ENCODE measurements at regions not wholly inside any gene's neighbourhood (a gene's known extent, or its start where the extent isn't known, plus 50 kb on each side); places are given as distances from the start of the nearest gene placed in this dataset.
"Not testable (repeated sequence)": the region's sequence is repeated elsewhere in the genome, so short reads cannot be mapped to it uniquely, and the experiment has no call there.

DNA sequence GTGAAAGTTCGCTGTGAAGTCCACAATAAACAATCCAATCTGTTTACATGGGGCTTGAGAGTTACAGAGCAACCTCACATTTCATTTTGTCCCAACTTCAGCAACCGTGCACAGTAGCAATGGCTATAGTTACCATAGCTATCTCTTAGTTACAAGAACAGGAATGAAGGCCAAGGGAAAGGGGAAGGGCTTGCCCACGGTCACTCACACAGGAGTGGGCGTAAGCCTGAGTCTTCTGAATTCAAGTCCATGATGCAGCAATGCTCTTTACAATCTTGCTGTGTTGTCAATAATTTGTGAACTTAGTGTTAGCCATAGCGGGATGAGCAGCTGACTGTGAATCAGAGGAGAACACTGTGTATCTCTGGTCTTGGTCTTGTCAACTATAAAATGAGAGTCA, 102.9 kb downstream of the ADAMTS15 start:
- no peak for DNase-seq

DNA sequence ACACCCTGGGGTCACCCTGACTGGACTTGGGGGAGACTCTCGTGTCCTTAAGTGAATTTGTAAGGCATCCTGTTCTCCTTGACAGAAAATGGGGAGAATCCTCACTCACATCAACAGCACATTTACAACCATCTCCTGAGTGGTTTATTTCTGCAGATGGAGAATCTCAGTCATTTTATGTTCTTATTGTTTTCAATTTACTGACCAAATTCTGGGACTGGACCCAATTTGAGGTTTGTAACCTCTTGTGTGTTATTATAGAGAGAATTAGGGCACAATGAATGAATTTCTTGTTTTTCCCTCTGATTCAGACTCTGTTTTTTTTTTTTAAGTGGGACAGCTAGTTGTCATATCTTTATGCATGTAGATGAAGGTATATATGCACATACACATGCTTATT, 104.9 kb downstream of the ADAMTS15 start:
- no peak for DNase-seq

DNA sequence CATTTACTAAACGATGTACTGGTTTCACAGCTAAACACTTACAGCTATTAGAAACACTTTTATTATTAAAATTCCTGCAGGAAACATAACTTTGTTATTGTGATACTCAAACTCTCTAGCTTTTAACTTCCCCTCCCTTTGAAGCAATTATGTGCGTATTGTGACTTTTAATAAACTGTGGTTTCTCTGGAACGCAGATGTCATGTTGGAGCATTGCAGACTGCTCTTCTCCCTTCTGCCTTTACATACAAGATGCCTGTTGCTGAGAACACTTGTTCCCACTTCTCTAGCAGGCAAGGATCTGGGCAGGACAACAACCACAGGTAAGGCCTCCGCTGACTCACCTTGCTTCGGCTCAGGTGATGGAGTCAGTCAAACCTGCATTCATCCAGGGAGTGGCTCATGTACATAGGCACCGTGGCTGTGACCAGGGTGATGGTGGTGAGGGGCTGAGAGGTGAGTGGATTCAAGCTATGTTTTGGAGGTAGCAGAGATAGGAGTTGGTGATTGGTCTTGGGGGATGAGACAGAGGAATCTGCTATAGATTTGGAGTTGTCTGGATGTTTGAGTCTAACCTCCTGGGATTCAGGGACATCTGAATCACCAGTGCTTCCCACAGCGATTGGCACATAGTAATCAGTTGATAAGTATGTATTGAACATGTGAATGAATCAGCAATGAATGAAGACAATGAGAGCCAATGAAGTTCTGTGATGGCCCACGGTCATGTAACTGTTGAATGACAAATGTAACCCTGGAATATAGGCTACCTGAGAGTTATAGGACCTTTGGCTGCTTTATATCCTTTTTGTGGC, 106.0 kb downstream of the ADAMTS15 start:
- no peak for DNase-seq

DNA sequence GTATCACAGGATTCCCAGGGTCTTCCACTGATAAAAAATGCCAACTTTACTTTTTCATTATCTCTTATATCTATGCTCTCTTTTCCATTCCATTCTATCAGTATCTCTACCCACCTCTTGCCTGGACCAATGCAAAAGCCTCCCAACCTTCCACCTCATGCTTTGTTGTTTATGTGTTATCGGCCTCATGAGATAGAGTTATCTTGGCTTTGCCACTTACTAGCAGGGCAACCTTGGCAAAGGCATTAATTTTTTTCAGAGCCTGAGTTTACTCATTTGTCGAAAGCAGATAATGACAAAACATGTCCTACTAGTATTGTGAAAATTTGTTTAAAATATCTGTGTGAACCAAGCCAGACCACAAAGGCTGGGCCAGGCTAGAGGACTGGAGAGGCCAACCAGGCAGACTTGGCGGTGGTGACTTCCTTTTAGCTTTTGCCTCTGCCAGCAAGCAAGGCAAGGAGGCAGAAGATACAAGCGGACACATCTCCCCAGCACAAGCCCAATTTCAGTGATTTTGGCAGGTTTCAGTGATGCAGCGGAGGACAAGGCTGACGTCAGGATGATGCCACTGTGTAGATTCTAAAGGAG, 106.9 kb downstream of the ADAMTS15 start:
- no peak for DNase-seq

DNA sequence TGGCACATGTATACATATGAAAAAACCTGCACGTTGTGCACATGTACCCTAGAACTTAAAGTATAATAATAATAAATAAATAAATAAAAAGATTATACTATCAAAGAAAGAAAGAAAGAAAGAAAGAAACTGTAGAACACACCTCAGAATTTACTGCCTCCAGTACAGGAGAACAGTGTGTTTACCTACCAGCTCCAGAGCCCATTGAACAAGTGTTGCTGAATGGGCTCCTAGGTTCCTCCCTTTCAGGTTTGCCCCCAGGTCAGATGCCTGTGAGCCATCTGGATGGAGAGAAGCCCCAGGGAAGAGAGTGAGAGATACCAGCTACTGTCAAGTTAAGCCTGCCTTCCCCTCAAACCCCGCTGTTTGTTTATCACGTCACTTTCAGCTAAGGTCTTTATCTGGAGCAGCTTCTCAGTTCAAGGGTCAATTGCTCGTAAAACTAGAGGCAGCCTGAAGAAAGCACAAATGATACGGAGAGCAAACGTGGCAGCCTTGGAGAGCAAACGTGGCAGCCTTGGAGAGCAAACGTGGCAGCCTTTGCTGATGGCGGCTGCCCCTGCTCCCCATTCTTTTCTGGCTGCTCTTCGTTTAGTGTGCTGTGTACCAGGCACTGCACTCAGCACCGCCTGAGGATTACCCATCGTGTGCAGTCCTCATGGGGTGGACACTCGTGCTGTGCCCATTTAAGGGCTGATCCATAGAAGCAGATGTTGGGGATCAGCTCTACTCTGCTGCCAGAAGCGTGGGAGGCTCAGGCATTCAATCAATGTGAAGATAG, 111.7 kb downstream of the ADAMTS15 start:
- DNase-seq: no peak

DNA sequence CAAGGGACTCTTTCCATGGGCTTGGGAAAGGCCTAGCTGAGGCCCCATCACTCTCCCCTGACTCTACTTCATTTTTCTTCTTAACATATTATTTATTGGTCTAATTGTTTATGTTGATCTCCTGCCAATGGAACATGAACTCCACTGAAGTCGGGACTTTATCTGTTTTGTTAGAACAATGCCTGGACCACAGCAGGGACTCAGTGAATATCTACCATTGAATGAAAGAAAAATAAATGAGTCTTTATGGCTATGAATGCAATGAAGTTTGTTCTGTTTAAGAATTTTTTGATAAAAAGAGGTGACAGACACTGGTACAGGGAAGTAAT, 112.3 kb downstream of the ADAMTS15 start:
- no peak for DNase-seq

DNA sequence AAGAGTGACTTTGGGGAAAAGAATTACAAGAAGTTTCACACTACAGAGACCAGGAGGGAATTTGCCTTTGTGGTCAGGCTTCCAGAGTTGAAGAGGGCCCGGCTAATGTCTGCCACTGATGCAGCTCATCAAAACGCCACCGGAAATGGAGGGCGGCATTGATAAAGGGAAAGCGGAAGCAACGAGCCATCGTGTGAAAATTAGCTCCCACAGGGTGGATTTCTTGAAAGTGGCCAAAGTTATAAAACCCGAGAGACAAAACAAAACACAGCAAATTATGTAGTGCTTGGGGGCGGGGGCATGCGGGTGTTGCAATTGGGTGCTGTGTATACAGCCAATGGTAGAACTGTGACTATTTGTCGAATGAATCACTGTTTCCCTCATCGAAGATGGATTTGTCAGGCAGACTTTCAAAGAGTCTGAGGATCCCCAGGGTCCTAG, 113.0 kb downstream of the ADAMTS15 start:
- no peak for DNase-seq

DNA sequence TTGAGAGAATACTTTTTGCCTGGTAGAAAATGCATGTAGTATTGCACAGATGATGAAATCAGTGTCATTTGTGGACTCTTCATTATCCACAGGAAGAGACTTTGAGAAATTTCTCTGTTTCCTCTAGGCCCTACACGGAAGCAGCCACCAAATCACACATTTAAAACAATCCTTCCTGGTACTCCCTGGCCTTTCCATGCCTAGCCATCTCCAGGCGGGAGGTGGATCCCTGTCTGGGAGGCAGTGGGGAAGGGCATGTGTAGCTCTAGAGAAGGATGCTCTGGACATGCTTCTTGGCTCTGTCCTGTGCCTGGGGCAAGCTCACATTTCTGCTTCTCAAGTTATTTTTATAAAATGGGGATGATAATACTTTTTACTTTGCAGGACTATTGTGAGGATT, 114.1 kb downstream of the ADAMTS15 start:
- DNase-seq: no peak

DNA sequence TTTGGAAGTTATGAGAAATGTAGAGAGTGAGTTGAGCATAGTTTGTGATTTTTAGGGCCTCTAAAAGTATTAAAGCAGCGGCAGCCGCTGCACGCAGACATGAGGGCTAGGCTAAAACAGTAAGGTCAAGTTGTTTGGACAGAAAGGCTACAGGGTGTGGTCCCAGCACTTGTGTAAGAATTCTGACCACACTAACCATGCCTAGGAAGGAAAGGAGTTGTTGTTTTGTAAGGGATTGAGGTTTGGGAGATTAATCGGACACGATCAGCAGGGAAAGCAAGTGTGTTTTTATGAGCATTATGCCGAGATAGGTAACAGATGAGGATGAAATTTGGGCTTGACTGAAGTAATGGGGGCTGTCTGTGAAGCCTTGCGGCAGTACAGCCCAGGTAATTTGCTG, 117.9 kb downstream of the ADAMTS15 start:
- not testable (repeated sequence) for DNase-seq

DNA sequence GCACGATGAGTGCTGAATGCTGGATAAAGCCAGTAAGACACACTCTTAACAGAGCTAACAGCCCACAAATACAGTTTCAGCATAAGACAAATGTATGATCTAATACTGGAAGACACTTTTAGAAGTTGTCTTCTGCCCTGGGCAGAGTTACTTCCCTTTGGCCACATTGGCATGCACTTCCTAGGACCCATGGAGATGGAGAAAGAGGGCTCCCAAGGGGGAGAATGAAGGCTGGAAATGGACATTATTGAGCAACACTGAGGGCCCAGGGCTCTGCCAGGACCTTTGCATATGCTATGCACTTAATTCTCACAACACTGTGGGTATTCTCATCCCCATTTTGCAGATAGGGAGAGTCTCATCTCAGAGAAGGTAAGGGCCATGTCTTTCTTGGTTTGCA, 123.1 kb downstream of the ADAMTS15 start:
- no peak for DNase-seq

DNA sequence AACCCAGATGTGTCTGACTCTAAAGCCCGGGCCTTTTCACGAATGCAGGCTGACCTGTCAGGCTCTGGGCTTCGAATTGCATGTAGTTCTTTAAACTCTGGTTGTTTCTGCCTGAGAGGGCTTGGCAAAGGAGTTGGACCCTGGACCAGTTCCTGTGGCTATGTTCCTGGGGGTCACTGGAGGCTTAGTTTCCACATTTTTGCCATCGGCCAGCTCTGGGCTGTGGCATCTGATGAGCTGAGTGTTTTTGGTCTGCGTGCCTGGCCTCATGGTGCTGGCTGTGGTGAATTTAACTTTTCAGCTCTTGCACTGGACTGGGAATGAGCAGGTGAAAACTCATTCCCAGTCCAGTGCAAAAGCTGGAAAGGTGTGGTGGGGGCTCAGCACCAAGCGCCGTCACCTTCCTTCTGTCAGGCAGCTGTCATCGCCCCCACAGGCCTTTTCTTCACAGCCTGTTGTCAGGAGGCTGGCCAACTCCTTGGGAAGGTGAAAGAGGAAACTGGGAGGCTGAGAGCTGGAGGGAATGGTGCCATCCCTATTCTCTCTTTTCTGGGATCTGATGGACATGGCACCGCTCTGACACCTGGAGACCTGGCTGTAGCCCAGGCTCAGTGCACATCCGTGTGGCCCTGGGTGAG, 123.6 kb downstream of the ADAMTS15 start:
- DNase-seq: no peak

DNA sequence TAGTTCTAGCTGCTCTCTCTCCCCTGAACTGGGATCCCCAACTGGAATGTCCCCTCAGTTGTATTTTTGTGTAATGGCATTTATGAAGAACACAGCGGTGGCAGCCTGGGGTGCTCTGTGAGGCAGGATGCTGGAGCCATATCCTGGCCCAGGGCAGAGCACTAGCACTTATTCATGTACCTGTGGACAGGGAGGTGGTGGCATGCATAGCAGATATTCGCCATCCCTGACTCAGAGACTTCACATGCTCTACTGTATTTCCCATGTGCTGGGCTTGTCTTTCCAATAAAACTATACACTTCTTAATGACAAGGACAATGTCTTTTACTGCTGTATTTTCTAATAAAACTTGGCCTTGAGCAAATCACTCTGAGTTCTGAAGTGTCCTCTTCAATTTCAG, 125.3 kb downstream of the ADAMTS15 start:
- DNase-seq: no peak

DNA sequence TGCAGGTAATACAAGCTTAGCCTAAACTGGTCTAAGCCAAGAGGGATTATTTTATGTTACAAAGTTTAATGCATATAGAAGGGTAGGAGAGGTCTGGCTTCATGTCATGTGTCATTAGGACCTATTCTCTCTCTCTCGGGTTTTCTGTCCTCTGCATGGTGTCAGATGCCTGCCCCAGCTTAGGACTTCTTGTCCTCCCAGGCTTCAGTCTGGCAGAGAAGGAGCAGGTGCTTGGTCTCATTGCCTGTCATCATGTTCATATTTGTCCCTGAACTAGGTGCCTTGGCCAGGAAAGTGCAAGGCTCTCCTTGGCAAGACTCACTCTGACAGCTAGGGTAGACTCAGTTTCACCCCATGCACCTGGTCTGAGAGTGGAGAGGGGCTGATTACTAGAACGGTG, 126.3 kb downstream of the ADAMTS15 start:
- no peak for DNase-seq

DNA sequence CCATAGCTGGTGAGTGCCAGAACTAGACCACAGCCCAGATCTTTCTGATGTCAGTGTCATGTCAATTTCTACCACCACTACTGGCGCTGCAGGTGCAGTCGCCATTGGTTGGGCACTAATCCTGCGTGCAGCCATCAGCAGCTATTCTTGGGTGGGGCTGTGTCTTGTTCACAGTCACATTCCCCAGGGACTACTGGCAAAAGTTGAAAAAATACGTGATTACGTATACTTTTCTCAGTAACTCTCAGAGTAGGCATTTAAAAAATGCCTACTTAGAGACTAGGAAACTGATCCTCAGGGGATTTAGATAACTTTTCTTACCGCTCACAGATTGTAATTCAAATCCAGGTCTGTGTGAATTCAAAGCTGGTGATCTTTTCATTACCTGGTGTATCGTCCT, 127.7 kb downstream of the ADAMTS15 start:
- no peak for DNase-seq

DNA sequence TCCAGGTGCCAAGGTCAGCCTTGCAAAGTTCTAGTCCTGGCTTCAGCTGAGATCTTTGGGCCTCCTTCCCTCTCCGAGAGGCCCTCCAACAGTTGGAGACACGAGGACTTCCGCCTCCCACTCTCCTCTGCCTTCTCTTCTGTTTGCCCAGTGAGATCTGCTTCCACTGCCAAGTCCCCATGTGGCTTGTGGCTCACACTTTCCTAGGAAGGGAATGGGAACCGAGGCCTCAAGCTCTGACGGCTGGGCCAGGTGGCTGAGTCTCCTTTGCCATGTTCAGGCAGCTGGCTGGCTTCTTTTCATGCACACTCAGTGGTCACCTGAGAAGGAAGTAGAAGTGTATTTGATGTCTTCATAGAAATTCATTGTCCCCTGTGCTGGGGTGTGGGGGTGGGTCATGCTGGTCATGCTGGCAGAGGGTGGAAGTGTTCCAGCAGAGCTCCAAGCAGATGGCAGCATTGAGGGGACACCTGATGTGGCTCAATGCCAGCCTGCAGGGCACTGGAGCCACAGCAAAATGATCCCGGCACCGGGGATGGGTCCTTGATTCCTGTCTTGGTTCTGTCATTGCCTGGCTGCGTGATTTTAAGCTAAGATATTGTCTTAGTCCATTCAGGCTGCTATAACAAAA, 130.4 kb downstream of the ADAMTS15 start:
- DNase-seq: no peak

DNA sequence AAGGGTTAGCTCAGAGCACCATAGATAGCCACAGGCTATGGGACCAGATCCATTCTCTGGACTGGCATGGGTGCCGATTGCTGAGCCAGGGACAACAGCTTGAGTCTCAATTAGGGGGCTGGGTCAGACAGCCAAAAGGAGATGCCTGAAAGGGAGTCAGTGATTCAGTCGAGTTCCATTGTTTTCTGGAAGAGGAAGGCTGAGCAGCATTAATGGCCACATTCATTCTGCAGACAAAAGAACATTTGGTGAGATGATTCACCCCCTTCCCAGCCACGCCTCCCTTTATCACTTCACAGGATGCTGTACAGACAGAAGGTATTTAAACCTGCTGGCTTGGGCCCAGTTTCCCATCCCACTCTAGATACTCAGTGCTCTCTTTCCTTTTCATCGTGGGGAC, 131.9 kb downstream of the ADAMTS15 start:
- DNase-seq: no peak

DNA sequence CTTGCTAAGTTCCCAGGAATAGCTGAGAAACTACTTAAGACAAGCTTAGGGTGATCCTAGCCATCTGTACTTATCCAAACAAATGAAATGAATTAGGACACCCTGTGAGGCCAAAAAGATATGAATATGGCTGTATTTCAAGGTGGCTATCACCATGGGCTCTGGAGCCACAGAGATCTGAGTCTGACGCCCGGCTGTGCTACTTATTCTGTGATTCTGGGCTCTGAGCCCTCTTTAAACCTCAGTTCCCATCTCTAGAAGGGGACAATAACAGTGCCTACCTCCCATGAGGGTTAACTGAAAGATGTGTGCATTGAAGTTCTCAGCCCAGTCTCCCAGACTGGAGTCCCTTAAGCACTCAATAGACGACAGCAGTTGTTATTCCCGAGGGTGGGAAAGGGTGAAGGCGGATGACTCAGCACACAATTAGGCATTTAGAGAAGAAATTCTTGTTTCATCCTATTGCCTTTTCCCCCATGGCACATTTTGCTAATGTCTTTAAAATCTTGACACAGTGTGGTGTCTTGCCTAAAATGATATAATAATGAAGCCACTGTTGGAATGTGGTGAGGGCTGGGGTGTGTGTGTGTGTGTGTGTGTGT, 132.5 kb downstream of the ADAMTS15 start:
- no peak for DNase-seq

DNA sequence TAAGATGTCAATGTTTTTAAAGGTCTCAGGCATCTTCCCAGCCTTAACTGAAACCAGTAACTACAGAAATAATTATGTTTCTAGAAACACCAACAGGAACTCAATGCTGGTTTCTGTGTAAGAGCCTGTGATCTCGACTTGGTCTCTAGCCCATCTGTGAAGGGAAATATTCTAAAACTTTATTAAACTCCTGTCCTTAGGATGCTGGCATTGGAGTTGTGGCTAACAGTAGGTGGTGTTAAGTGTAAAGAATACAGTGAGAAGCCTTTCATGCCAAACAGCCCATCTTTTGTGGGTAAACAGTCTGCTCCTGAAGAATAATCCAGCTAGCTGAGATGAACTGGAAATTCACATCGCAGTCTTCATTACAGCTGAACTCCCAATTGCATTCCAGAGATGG, 133.2 kb downstream of the ADAMTS15 start:
- no peak for DNase-seq

DNA sequence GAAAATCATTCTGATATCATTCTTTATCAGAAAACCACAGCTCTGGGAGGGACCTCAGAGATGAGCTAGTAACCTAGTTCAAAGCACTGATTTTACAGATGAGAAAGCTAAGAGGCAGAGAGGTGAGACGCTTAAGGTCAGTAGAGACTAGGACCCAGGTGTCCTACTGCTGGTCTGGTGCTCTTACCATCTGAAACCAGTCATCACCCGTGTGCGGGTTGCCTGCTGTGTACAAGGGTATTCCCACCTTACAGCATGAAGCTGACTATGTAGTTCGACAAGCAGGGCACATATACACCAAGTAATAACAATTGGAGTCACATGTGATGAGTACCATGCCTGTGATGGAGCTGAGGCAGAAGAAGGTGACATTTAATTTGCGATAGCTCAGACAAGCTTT, 133.7 kb downstream of the ADAMTS15 start:
- no peak for DNase-seq

DNA sequence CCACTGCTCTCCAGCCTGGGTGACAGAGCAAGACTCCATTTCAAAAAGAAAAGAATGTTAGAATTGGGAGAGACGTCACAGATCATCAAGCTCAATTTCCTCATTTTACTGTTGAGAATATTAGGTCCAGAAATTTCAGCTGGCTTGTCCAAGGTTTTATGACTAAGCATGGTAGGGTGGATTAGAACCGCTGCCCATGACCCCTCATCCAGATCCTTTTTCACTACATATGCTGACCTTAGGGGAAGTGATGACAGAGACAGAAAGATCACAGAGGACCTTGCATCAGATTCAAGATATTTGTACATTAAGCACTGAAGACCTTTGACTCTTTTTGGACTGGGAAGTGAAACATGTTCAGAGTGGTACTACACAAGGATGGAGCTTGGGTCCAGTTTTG, 134.5 kb downstream of the ADAMTS15 start:
- DNase-seq: no peak

DNA sequence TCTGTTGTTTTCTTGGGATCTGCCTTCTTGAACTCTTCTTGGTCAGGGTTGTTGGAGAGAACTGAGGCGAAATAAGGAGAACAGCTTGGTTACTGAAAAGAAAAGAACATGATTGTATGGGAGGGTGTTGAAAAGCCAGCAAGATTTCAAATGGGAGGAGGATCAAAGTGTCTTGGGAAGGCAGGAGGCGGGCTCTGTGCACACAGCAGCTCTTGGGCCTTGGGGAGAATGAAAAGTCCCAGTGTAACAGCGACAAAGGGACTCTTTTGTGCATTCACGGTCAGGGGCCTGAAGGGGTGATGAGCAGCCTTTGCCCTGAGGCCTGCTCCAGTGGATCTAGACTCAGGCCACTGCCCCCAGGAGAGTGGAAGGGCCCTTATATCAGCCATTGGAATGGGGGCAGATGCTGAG, 135.4 kb downstream of the ADAMTS15 start:
- DNase-seq: no peak

DNA sequence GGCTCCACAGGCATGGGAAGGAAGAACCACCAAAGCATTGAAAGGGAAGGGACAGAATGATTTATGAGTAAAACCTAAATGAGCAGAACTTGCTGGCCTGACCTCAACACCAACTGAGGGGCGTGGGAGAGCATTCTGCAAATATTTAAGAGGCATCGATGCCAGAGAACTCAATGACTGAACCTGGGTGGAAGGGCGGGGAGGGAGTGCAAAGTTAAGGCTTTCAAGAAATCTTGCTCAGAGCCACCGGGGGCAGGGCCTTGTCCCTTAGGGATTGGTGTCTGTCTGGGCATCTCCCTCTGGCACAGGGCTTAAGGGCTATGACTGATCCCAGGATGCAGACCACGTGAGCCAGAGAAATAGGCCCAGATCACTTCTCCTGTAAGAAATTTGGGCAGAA, 137.1 kb downstream of the ADAMTS15 start:
- DNase-seq: no peak

DNA sequence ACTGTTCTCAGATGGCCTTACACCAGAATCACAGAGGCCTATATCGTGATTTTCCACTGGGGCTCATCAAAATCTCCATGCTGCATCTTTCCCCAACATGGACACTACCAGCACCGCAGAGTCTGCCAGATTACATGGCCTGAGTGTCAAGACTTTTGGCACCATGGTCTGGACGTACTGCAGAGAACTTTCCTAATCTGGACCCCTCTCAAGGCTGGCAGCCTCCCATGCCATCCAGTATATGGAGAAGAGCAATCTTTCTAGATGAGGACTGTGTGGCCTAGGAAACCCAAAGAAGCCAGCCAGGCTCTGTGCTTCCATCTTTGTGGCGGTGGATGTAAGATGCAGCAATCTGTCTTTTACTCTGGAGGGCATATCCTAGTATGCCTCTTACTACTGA, 139.2 kb downstream of the ADAMTS15 start:
- DNase-seq: no peak

Measured in 8988T (cell line).